SU-DHL-6 (cell line): ENCODE measurements at regions not wholly inside any gene's neighbourhood (a gene's known extent, or its start where the extent isn't known, plus 50 kb on each side); places are given as distances from the start of the nearest gene placed in this dataset.

ENCODE experiments used
- CTCF ChIP-seq: fragments of 200-600 bp; sonication (generic); IDR thresholded peaks from one replicate; pipeline ENCODE4 v1.5.1; 2017; ENCODE audit warnings: antibody characterized with exemption, mild to moderate bottlenecking, low read length, moderate library complexity; ENCODE audit not compliant: insufficient read depth, poor library complexity, severe bottlenecking
- EZH2phosphoT487 ChIP-seq: fragments of 200-600 bp; sonication (generic), shearing (Covaris generic); conservative IDR thresholded peaks from 2 replicates; pipeline ENCODE4 v1.6.1; 2018; ENCODE audit warnings: mild to moderate bottlenecking, antibody characterized with exemption, low read length, moderate library complexity, mixed read lengths

- TF ChIP-seq EZH2phosphoT487 = no peak
- TF ChIP-seq CTCF = no peak
These were observed 448.3 kb upstream of the SLC14A2 start for GRCh38 chr18:45166836-45167551.
